ENCODE measurements at regions not wholly inside any gene's neighbourhood (a gene's known extent, or its start where the extent isn't known, plus 50 kb on each side); places are given as distances from the start of the nearest gene placed in this dataset.

DNA sequence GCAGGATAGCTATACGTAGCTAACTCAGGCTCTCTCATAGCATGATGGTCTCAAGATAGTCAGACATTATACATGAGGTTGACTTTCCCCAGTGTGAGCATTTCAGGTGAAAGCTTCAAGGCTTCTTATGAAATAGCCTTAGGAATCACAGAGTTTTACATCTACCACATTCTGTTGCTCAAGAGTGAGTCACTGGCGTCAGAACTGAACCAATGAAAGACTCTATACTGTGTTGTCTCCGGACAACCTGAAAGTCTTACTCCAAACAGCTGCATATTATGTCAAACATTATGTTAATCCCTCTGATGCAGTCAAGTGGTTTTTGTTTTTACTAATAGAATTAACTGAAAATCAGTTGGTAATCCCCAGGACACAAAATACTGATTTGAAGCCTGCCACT is 79.8 kb upstream of the TRDN start:
- POLR2A ChIA-PET: no interaction called here
- CTCF ChIA-PET: no interaction called here
- Mint-ChIP-seq H3K4me1 (no peaks in the 10 kb centered on the region), H3K4me3 (no peak overlapping the region), H3K36me3 (ENCODE audit: low read depth) (no peaks in the 10 kb centered on the region), H3K27ac (no peak overlapping the region), H3K9me3 (no peaks in the 10 kb centered on the region), H3K27me3 (no peaks in the 10 kb centered on the region)
- intact Hi-C loops (cut with micrococcal nuclease): no loop called here
- TF ChIP-seq, protein P1, sequence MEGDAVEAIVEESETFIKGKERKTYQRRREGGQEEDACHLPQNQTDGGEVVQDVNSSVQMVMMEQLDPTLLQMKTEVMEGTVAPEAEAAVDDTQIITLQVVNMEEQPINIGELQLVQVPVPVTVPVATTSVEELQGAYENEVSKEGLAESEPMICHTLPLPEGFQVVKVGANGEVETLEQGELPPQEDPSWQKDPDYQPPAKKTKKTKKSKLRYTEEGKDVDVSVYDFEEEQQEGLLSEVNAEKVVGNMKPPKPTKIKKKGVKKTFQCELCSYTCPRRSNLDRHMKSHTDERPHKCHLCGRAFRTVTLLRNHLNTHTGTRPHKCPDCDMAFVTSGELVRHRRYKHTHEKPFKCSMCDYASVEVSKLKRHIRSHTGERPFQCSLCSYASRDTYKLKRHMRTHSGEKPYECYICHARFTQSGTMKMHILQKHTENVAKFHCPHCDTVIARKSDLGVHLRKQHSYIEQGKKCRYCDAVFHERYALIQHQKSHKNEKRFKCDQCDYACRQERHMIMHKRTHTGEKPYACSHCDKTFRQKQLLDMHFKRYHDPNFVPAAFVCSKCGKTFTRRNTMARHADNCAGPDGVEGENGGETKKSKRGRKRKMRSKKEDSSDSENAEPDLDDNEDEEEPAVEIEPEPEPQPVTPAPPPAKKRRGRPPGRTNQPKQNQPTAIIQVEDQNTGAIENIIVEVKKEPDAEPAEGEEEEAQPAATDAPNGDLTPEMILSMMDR (IDR thresholded peaks at IDR 0.05): no peak
- ATAC-seq (ENCODE audit: low read depth) (no peak), DNase-seq (no peak)

DNA sequence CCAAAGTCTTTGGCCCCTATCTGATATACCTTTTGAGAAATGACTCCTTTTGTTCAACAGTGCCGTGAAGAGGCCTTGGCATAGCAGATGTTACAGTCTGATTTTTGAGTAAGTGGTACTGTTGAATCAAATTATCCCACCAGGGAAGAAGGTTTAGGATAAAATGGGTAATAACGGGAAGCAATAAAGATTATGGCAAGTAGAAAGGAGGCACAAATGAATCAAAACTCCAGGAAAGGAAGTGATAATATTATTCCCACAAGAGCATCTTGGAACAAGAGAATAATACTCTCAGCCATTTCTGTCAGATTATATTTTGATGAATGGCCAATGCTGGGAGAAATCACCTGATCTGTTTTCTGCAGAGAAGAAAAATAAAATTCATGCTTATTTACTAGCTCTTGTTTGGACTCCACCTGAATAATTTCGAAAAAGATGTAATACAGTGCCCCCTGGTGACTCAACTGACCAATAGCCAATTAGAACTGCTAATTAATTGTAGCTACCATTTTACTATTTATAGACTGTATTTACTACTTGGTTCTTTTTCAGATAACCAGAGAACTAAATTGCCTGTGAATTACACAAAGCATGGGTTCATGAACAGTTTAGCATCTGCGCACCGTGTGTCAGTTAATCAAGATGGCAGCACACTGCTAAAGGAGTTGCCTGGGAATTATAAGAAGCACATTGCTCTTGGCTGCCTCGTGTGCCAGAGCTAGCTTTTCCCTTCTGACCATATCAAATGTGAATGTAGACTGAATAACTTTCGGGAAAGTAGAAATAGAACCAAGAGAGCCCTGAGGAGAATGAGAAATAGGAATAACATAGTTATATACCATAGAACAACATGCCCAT is 78.5 kb upstream of the TRDN start:
- Mint-ChIP-seq H3K9me3 (no peaks in the 10 kb centered on the region), H3K36me3 (ENCODE audit: low read depth) (no peaks in the 10 kb centered on the region), H3K27ac (no peak overlapping the region), H3K4me1 (no peaks in the 10 kb centered on the region), H3K27me3 (no peaks in the 10 kb centered on the region), H3K4me3 (no peak overlapping the region)
- intact Hi-C loops (cut with micrococcal nuclease): loop anchor here (2.0 kb wide), 1 partner anchor 298 kb away; no protein-coding TSS in a partner anchor
- ChIA-PET CTCF (no interaction called here), POLR2A (no interaction called here)
- TF ChIP-seq, protein P1 (IDR thresholded peaks at IDR 0.05): no peak
- ATAC-seq (ENCODE audit: low read depth) (no peak), DNase-seq (no peak)

GRCh38 chr6:123712831-123713230 is 76.1 kb upstream of the TRDN start:
- Mint-ChIP-seq H3K36me3 (ENCODE audit: low read depth) (no peaks in the 10 kb centered on the region), H3K27ac (no peak overlapping the region), H3K4me1 (no peaks in the 10 kb centered on the region), H3K4me3 (no peak overlapping the region), H3K9me3 (no peaks in the 10 kb centered on the region), H3K27me3 (no peaks in the 10 kb centered on the region)
- DNase-seq: no peak
- TF ChIP-seq, protein P1 (IDR thresholded peaks at IDR 0.05): no peak
- intact Hi-C loops (cut with micrococcal nuclease): no loop called here
- POLR2A ChIA-PET: no interaction called here
- CTCF ChIA-PET: no interaction called here
- no peak for ATAC-seq (ENCODE audit: low read depth)

- Mint-ChIP-seq H3K27ac (no peak overlapping the region), H3K27me3 (no peaks in the 10 kb centered on the region), H3K9me3 (no peaks in the 10 kb centered on the region), H3K36me3 (ENCODE audit: low read depth) (no peaks in the 10 kb centered on the region), H3K4me1 (no peaks in the 10 kb centered on the region), H3K4me3 (no peak overlapping the region)
- CTCF ChIA-PET: no interaction called here
- POLR2A ChIA-PET: no interaction called here
- intact Hi-C loops (cut with micrococcal nuclease): no loop called here
- DNase-seq: no peak
- no peak for ATAC-seq (ENCODE audit: low read depth)
- TF ChIP-seq, protein P1 (IDR thresholded peaks at IDR 0.05): no peak
Observed at GRCh38 chr6:123702943-123703342, 66.2 kb upstream of the TRDN start.

GRCh38 chr6:123687864-123688263 is 51.1 kb upstream of the TRDN start:
- no peak overlapping the region for H3K4me3 Mint-ChIP-seq
- ATAC-seq (ENCODE audit: low read depth) (no peak), DNase-seq (no peak)
- intact Hi-C loops (cut with micrococcal nuclease): no loop called here
- H3K9me3 Mint-ChIP-seq: peaks cover 3% of the 10 kb centered on the region
- ChIA-PET CTCF (no interaction called here), POLR2A (no interaction called here)
- no peaks in the 10 kb centered on the region for H3K36me3 Mint-ChIP-seq (ENCODE audit: low read depth)
- TF ChIP-seq, protein P1 (IDR thresholded peaks at IDR 0.05): no peak
- no peaks in the 10 kb centered on the region for H3K4me1 Mint-ChIP-seq
- H3K27ac Mint-ChIP-seq: no peak overlapping the region
- H3K27me3 Mint-ChIP-seq: no peaks in the 10 kb centered on the region

All from activated B cell treated with CpG ODN at 0.5 μM for 24 hours (primary cell).